HG03432 (cell line): ENCODE measurements at regions not wholly inside any gene's neighbourhood (a gene's known extent, or its start where the extent isn't known, plus 50 kb on each side); places are given as distances from the start of the nearest gene placed in this dataset.
A peak's percentile ranks its signal among the peaks of the same experiment; 100 is the strongest.
"Not testable (repeated sequence)": the region's sequence is repeated elsewhere in the genome, so short reads cannot be mapped to it uniquely, and the experiment has no call there.

Source experiments
- ATAC-seq: cut with Tn5 transposase; IDR thresholded peaks from one replicate; pipeline ENCODE4 v1.9.1; 2021; ENCODE audit warnings: mild to moderate bottlenecking, moderate library complexity; ENCODE audit not compliant: unreplicated experiment

GRCh38 chr9:110007477-110008270, 200.3 kb downstream of the C9orf152 start:
- peak; percentile 82 for ATAC-seq

- ATAC-seq: no peak
Measured at GRCh38 chr9:110008663-110009062, 199.3 kb downstream of the C9orf152 start.

GRCh38 chr9:110011628-110012320, 196.2 kb downstream of the C9orf152 start:
- no peak for ATAC-seq

- no peak for ATAC-seq
Measured at GRCh38 chr9:110013064-110013463, 194.9 kb downstream of the C9orf152 start.

GRCh38 chr9:110015759-110016158, 192.2 kb downstream of the C9orf152 start:
- ATAC-seq: no peak

- ATAC-seq: no peak
Measured at GRCh38 chr9:110016340-110016739, 191.6 kb downstream of the C9orf152 start.

- ATAC-seq: not testable (repeated sequence)
Measured at GRCh38 chr9:110020216-110020615, 187.7 kb downstream of the C9orf152 start.

GRCh38 chr9:110021891-110022290, 186.1 kb downstream of the C9orf152 start:
- peak; percentile 99 for ATAC-seq

- not testable (repeated sequence) for ATAC-seq
Measured at GRCh38 chr9:110023221-110023620, 184.7 kb downstream of the C9orf152 start.

- no peak for ATAC-seq
Measured at GRCh38 chr9:110025551-110026170, 182.3 kb downstream of the C9orf152 start.

- ATAC-seq: no peak
Measured at GRCh38 chr9:110027671-110028081, 180.3 kb downstream of the C9orf152 start.

GRCh38 chr9:110028271-110028670, 179.7 kb downstream of the C9orf152 start:
- no peak for ATAC-seq

- no peak for ATAC-seq
Measured at GRCh38 chr9:110028676-110029075, 179.3 kb downstream of the C9orf152 start.

GRCh38 chr9:110029429-110029955, 178.5 kb downstream of the C9orf152 start:
- ATAC-seq: no peak

- no peak for ATAC-seq
Measured at GRCh38 chr9:110029956-110030480, 177.9 kb downstream of the C9orf152 start.

- ATAC-seq: no peak
Measured at GRCh38 chr9:110030632-110031031, 177.3 kb downstream of the C9orf152 start.

GRCh38 chr9:110031511-110032173, 176.3 kb downstream of the C9orf152 start:
- no peak for ATAC-seq

- not testable (repeated sequence) for ATAC-seq
Measured at GRCh38 chr9:110032532-110032931, 175.4 kb downstream of the C9orf152 start.

- ATAC-seq: no peak
Measured at GRCh38 chr9:110033869-110034268, 174.1 kb downstream of the C9orf152 start.

- no peak for ATAC-seq
Measured at GRCh38 chr9:110036286-110036685, 171.7 kb downstream of the C9orf152 start.

GRCh38 chr9:110040788-110041187, 167.2 kb downstream of the C9orf152 start:
- no peak for ATAC-seq
